ENCODE measurements at regions not wholly inside any gene's neighbourhood (a gene's known extent, or its start where the extent isn't known, plus 50 kb on each side); places are given as distances from the start of the nearest gene placed in this dataset.

DNA sequence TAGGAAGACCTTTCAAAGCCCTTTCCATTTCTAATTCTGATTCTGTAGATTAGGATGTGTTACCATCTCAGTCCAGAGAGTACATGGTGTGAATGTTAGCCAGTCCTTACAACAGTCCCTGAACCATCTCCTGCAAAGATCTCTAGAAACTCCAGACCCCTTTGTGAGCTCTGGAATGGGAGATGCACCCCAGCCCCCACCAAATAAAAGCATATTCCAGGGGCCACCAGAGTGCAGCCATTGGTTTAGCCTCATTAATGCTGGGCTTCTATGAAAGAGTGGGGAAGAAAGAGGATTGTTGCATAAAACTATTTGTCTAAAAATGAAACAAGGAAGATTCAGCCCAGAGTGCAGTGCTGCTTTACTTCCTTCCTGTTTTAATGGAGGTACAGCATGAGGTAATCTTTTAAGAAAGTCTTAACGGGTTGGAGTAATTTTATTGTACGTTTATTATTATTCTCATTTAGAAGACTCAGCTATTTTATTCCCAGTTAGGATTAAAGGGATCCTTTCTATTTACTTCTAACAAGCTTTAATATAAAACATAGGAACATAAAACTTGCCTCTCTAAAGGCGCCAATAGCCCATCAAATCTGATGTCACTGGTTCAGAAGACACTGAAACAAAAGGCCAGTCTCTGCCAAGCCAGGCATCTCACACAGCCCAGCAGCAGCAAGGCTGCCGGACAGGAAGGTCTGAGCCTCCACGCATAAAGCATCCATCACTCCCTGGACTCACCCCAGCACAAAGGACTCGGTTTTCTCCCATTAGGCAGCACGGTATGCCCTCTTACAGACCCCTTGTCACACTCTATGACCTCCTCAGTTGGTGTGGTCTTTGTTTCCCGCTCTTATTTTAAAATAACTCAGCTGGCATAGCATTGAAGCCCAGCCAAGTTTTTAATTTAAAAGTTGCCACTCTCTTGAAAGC is 203.9 kb upstream of the BLID start:
- 0 out of 2 replicates have a peak overlapping the region, but pooled peaks have one; percentile 44 for H2BK20ac ChIP-seq (ENCODE audit: low read depth, low read length)
- 0 out of 2 replicates have a peak, but pooled peaks cover 3% of the 10 kb centered on the region for H3K9me1 ChIP-seq (ENCODE audit: insufficient read depth, low read length)
- POLR2A ChIA-PET (ENCODE audit: unreplicated experiment), result no interaction called here
- H2AK9ac ChIP-seq (replicated peaks; ENCODE audit: low read depth, low read length, poor library complexity), result no peak overlapping the region
- H2BK5ac ChIP-seq (ENCODE audit: low read depth, low read length, poor library complexity, severe bottlenecking), result no peak overlapping the region
- H2AK5ac ChIP-seq (ENCODE audit: low read depth, low read length), result peak overlapping the region; percentile 31; the same call in 1 of the 2 replicates
- H3K9ac ChIP-seq (ENCODE audit: low read depth, low read length), result peak overlapping the region; percentile 33; the same call in 1 of the 2 replicates
- intact Hi-C loops (cut with micrococcal nuclease) (loop anchor here (5.0 kb wide), 1 partner anchor 103 kb away; no protein-coding TSS in a partner anchor), dilution Hi-C loops (cut with HindIII; ENCODE audit: low sequenced_read_pairs, unreplicated experiment) (no loop called here), in situ Hi-C loops (cut with MboI; ENCODE audit: low sequenced_read_pairs) (no loop called here)
- peak overlapping the region; percentile 63 for H3K18ac ChIP-seq (ENCODE audit: low read depth, low read length)
- H3K27me3 ChIP-seq (ENCODE audit: control insufficient read depth, insufficient read depth, low read length), result no peaks in the 10 kb centered on the region
- peak overlapping the region; percentile 35; the same call in 1 of the 2 replicates for H3K4me2 ChIP-seq (ENCODE audit: low read depth, low read length)
- no peak overlapping the region for H3K14ac ChIP-seq (replicated peaks; ENCODE audit: low read depth, low read length)
- H3K79me1 ChIP-seq (ENCODE audit: low read depth in 1 of 2, low read length in 2 of 2), result 0 out of 4 replicates have a peak, but pooled peaks cover 0 to 2% of the 10 kb centered on the region in 2 experiments
- DNase-seq, result no peak
- H4K20me1 ChIP-seq (ENCODE audit: insufficient read depth, low read length), result no peaks in the 10 kb centered on the region
- CTCF ChIA-PET, result interaction anchor here (0.7 kb wide), 1 partner anchor 14 kb away, joined by 3 read pairs; no protein-coding TSS in a partner anchor
- H3K9me3 ChIP-seq (ENCODE audit: control insufficient read depth, insufficient read depth, low read length), result no peaks in the 10 kb centered on the region
- H2AFZ ChIP-seq (replicated peaks; ENCODE audit: low read length, poor library complexity), result no peak overlapping the region
- peaks cover 28% of the 10 kb centered on the region for H3K4me1 ChIP-seq (ENCODE audit: control insufficient read depth, insufficient read depth, low read length)
- no TSS peak for BruUV-seq (replicated peaks)
- no peak overlapping the region; the same call in 1 of the 2 replicates for H3K4me3 ChIP-seq (ENCODE audit: insufficient read depth, low read depth, low read length)
- H2BK15ac ChIP-seq (ENCODE audit: low read depth, low read length), result no peak overlapping the region
- H3K23ac ChIP-seq (ENCODE audit: low read depth, low read length), result no peak overlapping the region
- H4K8ac ChIP-seq (ENCODE audit: low read depth in 2 of 2, low read length in 2 of 2), result peak overlapping the region in 1 of 2 experiments; percentile 10; a peak in 1 of 4 replicates
- H3K36me3 ChIP-seq (ENCODE audit: control insufficient read depth, insufficient read depth, low read length), result no peaks in the 10 kb centered on the region; the same call in 1 of the 2 replicates
- peak overlapping the region; percentile 22; the same call in 1 of the 2 replicates for H2BK120ac ChIP-seq (ENCODE audit: low read depth, low read length)
- 0 out of 2 replicates have a peak overlapping the region, but pooled peaks have one; percentile 24 for H3K4ac ChIP-seq (ENCODE audit: low read depth, low read length)
- H4K5ac ChIP-seq (ENCODE audit: low read depth, low read length), result peak overlapping the region; percentile 17; the same call in 1 of the 2 replicates
- H4K91ac ChIP-seq (ENCODE audit: insufficient read depth, low read depth, low read length), result peak overlapping the region; percentile 68; the same call in 1 of the 2 replicates
- no peak overlapping the region for H3K56ac ChIP-seq (ENCODE audit: extremely low read depth, insufficient read depth, low read length)
- ATAC-seq (ENCODE audit: low read depth), result no peak
- 88% methylated on average over 3 of the region's 8 CpGs; no CpG with 5 or more reads in 1 of the 2 experiments for WGBS, 2 experiments (ENCODE audit: extremely low coverage in 2 of 2, insufficient read length in 1 of 2)
- peak overlapping the region; percentile 4; the same call in 1 of the 2 replicates for H3K27ac ChIP-seq (ENCODE audit: insufficient read depth, low read length)
- no peak for TF ChIP-seq SMC3 (IDR thresholded peaks at IDR 0.05; ENCODE audit: low read depth, low read length)
- no peak for TF ChIP-seq MXI1 (IDR thresholded peaks at IDR 0.05; ENCODE audit: borderline replicate concordance, low read depth, low read length)
- TF ChIP-seq RAD21 (IDR thresholded peaks at IDR 0.05; ENCODE audit: low read length), result no peak
- no peak for TF ChIP-seq NFE2L2 (IDR thresholded peaks at IDR 0.05; ENCODE audit: low read depth, low read length)
- TF ChIP-seq FOS (IDR thresholded peaks at IDR 0.05; ENCODE audit: low read depth, low read length), result no peak
- TF ChIP-seq MAZ (IDR thresholded peaks at IDR 0.05; ENCODE audit: borderline replicate concordance, low read depth, low read length), result no peak
- no peak for TF ChIP-seq BHLHE40 (IDR thresholded peaks at IDR 0.05; ENCODE audit: low read depth, low read length)
- no peak for TF ChIP-seq POLR2A (IDR thresholded peaks at IDR 0.05; ENCODE audit: low read depth, low read length)
- TF ChIP-seq MAFK (IDR thresholded peaks at IDR 0.05; ENCODE audit: low read depth, low read length), result no peak
- TF ChIP-seq, protein P1, sequence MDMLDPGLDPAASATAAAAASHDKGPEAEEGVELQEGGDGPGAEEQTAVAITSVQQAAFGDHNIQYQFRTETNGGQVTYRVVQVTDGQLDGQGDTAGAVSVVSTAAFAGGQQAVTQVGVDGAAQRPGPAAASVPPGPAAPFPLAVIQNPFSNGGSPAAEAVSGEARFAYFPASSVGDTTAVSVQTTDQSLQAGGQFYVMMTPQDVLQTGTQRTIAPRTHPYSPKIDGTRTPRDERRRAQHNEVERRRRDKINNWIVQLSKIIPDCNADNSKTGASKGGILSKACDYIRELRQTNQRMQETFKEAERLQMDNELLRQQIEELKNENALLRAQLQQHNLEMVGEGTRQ (IDR thresholded peaks at IDR 0.05; ENCODE audit: low read depth, low read length), result no peak
- TF ChIP-seq CEBPB (IDR thresholded peaks at IDR 0.05; ENCODE audit: low read depth, low read length), result no peak
- no peak for TF ChIP-seq RFX5 (IDR thresholded peaks at IDR 0.05; ENCODE audit: low read depth, low read length)
- TF ChIP-seq RCOR1 (IDR thresholded peaks at IDR 0.05; ENCODE audit: insufficient replicate concordance, low read length), result no peak
- TF ChIP-seq, protein P2, sequence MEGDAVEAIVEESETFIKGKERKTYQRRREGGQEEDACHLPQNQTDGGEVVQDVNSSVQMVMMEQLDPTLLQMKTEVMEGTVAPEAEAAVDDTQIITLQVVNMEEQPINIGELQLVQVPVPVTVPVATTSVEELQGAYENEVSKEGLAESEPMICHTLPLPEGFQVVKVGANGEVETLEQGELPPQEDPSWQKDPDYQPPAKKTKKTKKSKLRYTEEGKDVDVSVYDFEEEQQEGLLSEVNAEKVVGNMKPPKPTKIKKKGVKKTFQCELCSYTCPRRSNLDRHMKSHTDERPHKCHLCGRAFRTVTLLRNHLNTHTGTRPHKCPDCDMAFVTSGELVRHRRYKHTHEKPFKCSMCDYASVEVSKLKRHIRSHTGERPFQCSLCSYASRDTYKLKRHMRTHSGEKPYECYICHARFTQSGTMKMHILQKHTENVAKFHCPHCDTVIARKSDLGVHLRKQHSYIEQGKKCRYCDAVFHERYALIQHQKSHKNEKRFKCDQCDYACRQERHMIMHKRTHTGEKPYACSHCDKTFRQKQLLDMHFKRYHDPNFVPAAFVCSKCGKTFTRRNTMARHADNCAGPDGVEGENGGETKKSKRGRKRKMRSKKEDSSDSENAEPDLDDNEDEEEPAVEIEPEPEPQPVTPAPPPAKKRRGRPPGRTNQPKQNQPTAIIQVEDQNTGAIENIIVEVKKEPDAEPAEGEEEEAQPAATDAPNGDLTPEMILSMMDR (conservative IDR thresholded peaks at IDR 0.05; ENCODE audit: low read depth, low read length), result no peak
